ENCODE measurements at regions not wholly inside any gene's neighbourhood (a gene's known extent, or its start where the extent isn't known, plus 50 kb on each side); places are given as distances from the start of the nearest gene placed in this dataset.

GRCh38 chr12:42019746-42020145 lies 124.9 kb downstream of the GXYLT1 start:
- no peak for TF ChIP-seq EZH2phosphoT487 (IDR thresholded peaks at IDR 0.05; ENCODE audit: borderline replicate concordance)
- TF ChIP-seq, protein P1, sequence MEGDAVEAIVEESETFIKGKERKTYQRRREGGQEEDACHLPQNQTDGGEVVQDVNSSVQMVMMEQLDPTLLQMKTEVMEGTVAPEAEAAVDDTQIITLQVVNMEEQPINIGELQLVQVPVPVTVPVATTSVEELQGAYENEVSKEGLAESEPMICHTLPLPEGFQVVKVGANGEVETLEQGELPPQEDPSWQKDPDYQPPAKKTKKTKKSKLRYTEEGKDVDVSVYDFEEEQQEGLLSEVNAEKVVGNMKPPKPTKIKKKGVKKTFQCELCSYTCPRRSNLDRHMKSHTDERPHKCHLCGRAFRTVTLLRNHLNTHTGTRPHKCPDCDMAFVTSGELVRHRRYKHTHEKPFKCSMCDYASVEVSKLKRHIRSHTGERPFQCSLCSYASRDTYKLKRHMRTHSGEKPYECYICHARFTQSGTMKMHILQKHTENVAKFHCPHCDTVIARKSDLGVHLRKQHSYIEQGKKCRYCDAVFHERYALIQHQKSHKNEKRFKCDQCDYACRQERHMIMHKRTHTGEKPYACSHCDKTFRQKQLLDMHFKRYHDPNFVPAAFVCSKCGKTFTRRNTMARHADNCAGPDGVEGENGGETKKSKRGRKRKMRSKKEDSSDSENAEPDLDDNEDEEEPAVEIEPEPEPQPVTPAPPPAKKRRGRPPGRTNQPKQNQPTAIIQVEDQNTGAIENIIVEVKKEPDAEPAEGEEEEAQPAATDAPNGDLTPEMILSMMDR (conservative IDR thresholded peaks at IDR 0.05; ENCODE audit: low read length), result no peak

All from Loucy (cell line).